Chondrocyte (in vitro differentiated cells): ENCODE measurements at regions not wholly inside any gene's neighbourhood (a gene's known extent, or its start where the extent isn't known, plus 50 kb on each side); places are given as distances from the start of the nearest gene placed in this dataset.

ENCODE experiments used
- DNase-seq: peaks from one replicate; pipeline ENCODE4 v3.0.0; 2021; ENCODE audit warnings: mixed read lengths, low spot score
- H3K27ac Mint-ChIP-seq: one replicate; pipeline ENCODE4 v1.8.0; 2021; ENCODE audit warnings: mild to moderate bottlenecking, moderate library complexity, mixed read lengths; ENCODE audit not compliant: unreplicated experiment
- H3K27me3 Mint-ChIP-seq: 2 replicates; pipeline ENCODE4 v1.8.0; 2021; ENCODE audit warnings: low read depth, mixed read lengths
- H3K36me3 Mint-ChIP-seq: 2 replicates; pipeline ENCODE4 v1.8.0; 2021; ENCODE audit warnings: low read depth, mixed read lengths
- H3K4me1 Mint-ChIP-seq: 2 replicates; pipeline ENCODE4 v1.8.0; 2021; ENCODE audit warnings: low read depth, mild to moderate bottlenecking, mixed read lengths
- H3K4me3 Mint-ChIP-seq: one replicate; pipeline ENCODE4 v1.8.0; 2021; ENCODE audit warnings: mild to moderate bottlenecking, moderate library complexity, mixed read lengths; ENCODE audit not compliant: unreplicated experiment
- H3K9me3 Mint-ChIP-seq: 2 replicates; pipeline ENCODE4 v1.8.0; 2021; ENCODE audit warnings: low read depth, mixed read lengths
- CTCF ChIP-seq: fragments of 200-600 bp; sonication (generic); IDR thresholded peaks from 2 replicates; pipeline ENCODE4 v1.5.0; 2021; ENCODE audit warnings: antibody characterized with exemption, mild to moderate bottlenecking, moderate library complexity

- Mint-ChIP-seq H3K9me3 (peaks cover 4% of the 10 kb centered on the region), H3K4me3 (no peak overlapping the region), H3K36me3 (no peaks in the 10 kb centered on the region), H3K27me3 (no peaks in the 10 kb centered on the region), H3K27ac (no peak overlapping the region), H3K4me1 (peaks cover 3% of the 10 kb centered on the region)
- DNase-seq, result no peak
- TF ChIP-seq CTCF, result no peak
Observed at GRCh38 chr4:115229873-115230272, 116.5 kb upstream of the NDST4 start.

GRCh38 chr4:115228851-115229250 is 115.4 kb upstream of the NDST4 start:
- no peak overlapping the region for H3K27ac Mint-ChIP-seq
- no peaks in the 10 kb centered on the region for H3K4me1 Mint-ChIP-seq
- no peaks in the 10 kb centered on the region for H3K27me3 Mint-ChIP-seq
- H3K36me3 Mint-ChIP-seq, result no peaks in the 10 kb centered on the region
- no peak for TF ChIP-seq CTCF
- DNase-seq, result no peak
- H3K9me3 Mint-ChIP-seq, result peaks cover 4% of the 10 kb centered on the region
- H3K4me3 Mint-ChIP-seq, result no peak overlapping the region

DNA sequence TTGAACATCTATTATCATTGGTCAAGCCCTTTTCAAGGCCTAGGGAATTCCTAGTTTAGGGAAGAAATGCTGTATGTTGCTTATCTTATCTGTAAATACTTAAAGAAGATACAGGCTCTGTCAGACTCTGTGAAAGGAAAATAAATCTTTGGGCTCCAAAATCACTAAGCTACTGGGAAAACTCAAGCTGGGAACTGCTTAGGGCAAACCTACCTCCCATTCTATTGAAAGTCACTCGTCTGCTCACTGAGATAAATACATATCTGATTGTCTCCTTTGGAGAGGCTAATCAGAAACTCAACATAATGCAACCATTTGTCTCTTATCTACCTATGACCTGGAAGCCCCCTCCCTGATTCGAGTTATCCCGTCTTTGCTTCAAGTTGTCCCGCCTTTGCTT is 108.6 kb upstream of the NDST4 start:
- H3K27ac Mint-ChIP-seq, result no peak overlapping the region

GRCh38 chr4:115219862-115220261 is 106.4 kb upstream of the NDST4 start:
- peaks cover 5% of the 10 kb centered on the region for H3K27me3 Mint-ChIP-seq
- no peaks in the 10 kb centered on the region for H3K36me3 Mint-ChIP-seq
- H3K9me3 Mint-ChIP-seq, result no peaks in the 10 kb centered on the region
- DNase-seq, result no peak
- TF ChIP-seq CTCF, result no peak
- H3K27ac Mint-ChIP-seq, result no peak overlapping the region
- H3K4me3 Mint-ChIP-seq, result no peak overlapping the region
- H3K4me1 Mint-ChIP-seq, result no peaks in the 10 kb centered on the region

More for the DNA sequence above, 108.6 kb upstream of the NDST4 start:
- H3K4me3 Mint-ChIP-seq, result no peak overlapping the region
- TF ChIP-seq CTCF, result no peak
- peaks cover 4% of the 10 kb centered on the region for H3K9me3 Mint-ChIP-seq
- no peak for DNase-seq
- peaks cover 5% of the 10 kb centered on the region for H3K27me3 Mint-ChIP-seq
- no peaks in the 10 kb centered on the region for H3K36me3 Mint-ChIP-seq
- no peaks in the 10 kb centered on the region for H3K4me1 Mint-ChIP-seq

GRCh38 chr4:115219315-115219860 is 106.0 kb upstream of the NDST4 start:
- no peak for DNase-seq
- no peak for TF ChIP-seq CTCF
- Mint-ChIP-seq H3K4me1 (no peaks in the 10 kb centered on the region), H3K27me3 (peaks cover 5% of the 10 kb centered on the region), H3K4me3 (no peak overlapping the region), H3K27ac (no peak overlapping the region), H3K36me3 (no peaks in the 10 kb centered on the region), H3K9me3 (no peaks in the 10 kb centered on the region)
